Endodermal cell (in vitro differentiated cells): ENCODE measurements at regions not wholly inside any gene's neighbourhood (a gene's known extent, or its start where the extent isn't known, plus 50 kb on each side); places are given as distances from the start of the nearest gene placed in this dataset.

Experiments used
- DNase-seq: peaks from one replicate; pipeline ENCODE4 v3.0.0-alpha.2; 2017
- H3K27ac ChIP-seq: 2 replicates; pipeline ENCODE4 v1.5.1; 2013; ENCODE audit warnings: mild to moderate bottlenecking, low read depth, low read length, moderate library complexity
- H3K27me3 ChIP-seq: 2 replicates; pipeline ENCODE4 v1.6.1; 2013; ENCODE audit warnings: mild to moderate bottlenecking, low read length, moderate library complexity; ENCODE audit not compliant: insufficient read depth, control insufficient read depth, poor library complexity, severe bottlenecking
- H3K36me3 ChIP-seq: 2 replicates; pipeline ENCODE4 v1.7.0; 2013; ENCODE audit warnings: mild to moderate bottlenecking, low read length, moderate library complexity; ENCODE audit not compliant: control insufficient read depth, insufficient read depth
- H3K4me1 ChIP-seq: one replicate; pipeline ENCODE4 v1.7.0; 2013; ENCODE audit warnings: low read length; ENCODE audit not compliant: control insufficient read depth, insufficient read depth
- H3K4me3 ChIP-seq: 2 replicates; pipeline ENCODE4 v1.5.1; 2013; ENCODE audit warnings: mild to moderate bottlenecking, low read length, moderate library complexity
- H3K9ac ChIP-seq: 2 replicates; pipeline ENCODE4 v1.6.1; 2013; ENCODE audit warnings: mild to moderate bottlenecking, low read length, moderate library complexity; ENCODE audit not compliant: poor library complexity, severe bottlenecking; ENCODE audit errors: extremely low read depth
- H3K9me3 ChIP-seq: 2 replicates; pipeline ENCODE4 v1.6.1; 2013; ENCODE audit warnings: mild to moderate bottlenecking, low read length, moderate library complexity; ENCODE audit not compliant: control insufficient read depth
- H3K27ac Mint-ChIP-seq: 2 replicates; pipeline ENCODE4 v1.8.0; 2020; ENCODE audit warnings: mixed read lengths
- H3K27me3 Mint-ChIP-seq: 2 replicates; pipeline ENCODE4 v1.8.0; 2021; ENCODE audit warnings: mild to moderate bottlenecking, mixed read lengths; ENCODE audit not compliant: insufficient read depth
- H3K36me3 Mint-ChIP-seq: 2 replicates; pipeline ENCODE4 v1.8.0; 2020; ENCODE audit warnings: low read depth, mixed read lengths
- H3K4me1 Mint-ChIP-seq: 2 replicates; pipeline ENCODE4 v1.8.0; 2020; ENCODE audit warnings: mixed read lengths
- H3K4me3 Mint-ChIP-seq: 2 replicates; pipeline ENCODE4 v1.8.0; 2020; ENCODE audit warnings: mild to moderate bottlenecking, moderate library complexity, mixed read lengths
- H3K9me3 Mint-ChIP-seq: 2 replicates; pipeline ENCODE4 v1.8.0; 2020; ENCODE audit warnings: mild to moderate bottlenecking, mixed read lengths
- WGBS, 2 experiments: methylation state at CpG; one replicate each; pipeline versions ENCODE4 v1.1.5 to v1.1.7; 2013; ENCODE audit warnings: missing lambda C conversion rate in 2 of 2, mixed read lengths in 1 of 2; ENCODE audit not compliant: insufficient coverage in 1 of 2, insufficient read length in 1 of 2; 5-methylcytosine and 5-hydroxymethylcytosine counted together
- TF ChIP-seq, protein P1 (sequence below): fragments of 200-600 bp; sonication (generic); conservative IDR thresholded peaks from 2 replicates; pipeline ENCODE4 v1.5.0; 2021; ENCODE audit warnings: antibody characterized with exemption, mild to moderate bottlenecking

DNA sequence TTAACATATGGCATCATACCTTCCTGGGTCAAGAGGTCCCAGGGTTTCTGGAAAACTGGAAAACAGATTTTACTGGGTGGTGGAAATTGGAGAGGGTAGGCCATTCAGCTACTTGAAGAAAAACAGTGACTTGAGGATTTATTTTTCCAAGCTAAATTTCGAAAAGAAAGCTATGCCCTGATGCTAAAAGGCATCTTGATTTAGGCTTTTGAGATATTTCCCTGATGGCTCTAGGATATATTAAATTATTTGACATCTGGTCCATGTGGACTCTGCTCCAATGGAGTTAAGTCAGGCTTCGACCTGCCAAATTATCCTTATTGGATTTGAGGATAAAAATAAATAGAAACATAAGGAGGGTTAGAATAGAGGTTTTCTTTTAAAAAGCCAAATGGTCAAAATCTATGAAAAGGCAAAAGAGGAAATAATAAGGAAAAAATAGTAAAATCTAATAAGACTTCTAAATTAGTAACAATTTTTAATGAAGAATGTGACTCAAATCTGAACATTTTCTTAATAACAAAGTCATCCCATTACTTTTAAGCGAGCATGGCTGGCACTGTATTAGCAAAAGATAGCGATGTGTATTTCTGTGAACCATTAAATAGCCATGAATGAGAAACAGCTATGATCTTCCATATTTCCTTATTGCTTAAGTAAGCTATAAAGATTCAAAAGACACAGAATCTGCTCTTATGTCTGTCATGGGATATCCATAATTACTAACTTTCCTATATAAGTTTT, 190.0 kb upstream of the MIR17HG start:
- Mint-ChIP-seq H3K4me1 (peaks cover 7% of the 10 kb centered on the region), H3K9me3 (no peaks in the 10 kb centered on the region), H3K27ac (no peak overlapping the region), H3K36me3 (no peaks in the 10 kb centered on the region), H3K4me3 (no peak overlapping the region), H3K27me3 (no peaks in the 10 kb centered on the region)
- Histone ChIP-seq H3K4me3 (no peak overlapping the region), H3K27me3 (no peaks in the 10 kb centered on the region), H3K27ac (no peak overlapping the region), H3K9me3 (no peaks in the 10 kb centered on the region), H3K4me1 (no peaks in the 10 kb centered on the region), H3K36me3 (no peaks in the 10 kb centered on the region), H3K9ac (no peak overlapping the region)
- DNase-seq: no peak
- 94 to 95% methylated on average over 2 to 4 of the region's 4 CpGs for WGBS, 2 experiments
- TF ChIP-seq, protein P1, sequence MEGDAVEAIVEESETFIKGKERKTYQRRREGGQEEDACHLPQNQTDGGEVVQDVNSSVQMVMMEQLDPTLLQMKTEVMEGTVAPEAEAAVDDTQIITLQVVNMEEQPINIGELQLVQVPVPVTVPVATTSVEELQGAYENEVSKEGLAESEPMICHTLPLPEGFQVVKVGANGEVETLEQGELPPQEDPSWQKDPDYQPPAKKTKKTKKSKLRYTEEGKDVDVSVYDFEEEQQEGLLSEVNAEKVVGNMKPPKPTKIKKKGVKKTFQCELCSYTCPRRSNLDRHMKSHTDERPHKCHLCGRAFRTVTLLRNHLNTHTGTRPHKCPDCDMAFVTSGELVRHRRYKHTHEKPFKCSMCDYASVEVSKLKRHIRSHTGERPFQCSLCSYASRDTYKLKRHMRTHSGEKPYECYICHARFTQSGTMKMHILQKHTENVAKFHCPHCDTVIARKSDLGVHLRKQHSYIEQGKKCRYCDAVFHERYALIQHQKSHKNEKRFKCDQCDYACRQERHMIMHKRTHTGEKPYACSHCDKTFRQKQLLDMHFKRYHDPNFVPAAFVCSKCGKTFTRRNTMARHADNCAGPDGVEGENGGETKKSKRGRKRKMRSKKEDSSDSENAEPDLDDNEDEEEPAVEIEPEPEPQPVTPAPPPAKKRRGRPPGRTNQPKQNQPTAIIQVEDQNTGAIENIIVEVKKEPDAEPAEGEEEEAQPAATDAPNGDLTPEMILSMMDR: no peak

DNA sequence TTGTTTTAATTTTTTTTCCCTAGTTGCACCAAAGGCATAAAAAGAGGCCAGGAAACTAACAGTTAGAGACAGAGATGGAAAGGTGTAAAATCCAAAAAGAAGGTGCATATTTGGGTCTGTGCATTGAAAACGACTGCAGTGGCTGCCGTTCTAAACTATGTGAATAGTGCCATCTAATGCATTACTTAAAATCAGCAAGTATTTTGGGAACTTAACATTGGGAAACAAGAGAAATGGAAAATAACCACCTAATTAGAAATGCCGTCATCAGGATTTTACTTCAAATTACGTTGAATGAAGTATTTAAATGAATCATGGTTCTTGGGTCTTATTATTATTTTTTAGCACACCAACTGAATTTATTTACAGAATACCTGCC, 189.5 kb upstream of the MIR17HG start:
- Mint-ChIP-seq H3K36me3 (no peaks in the 10 kb centered on the region), H3K4me1 (peaks cover 7% of the 10 kb centered on the region), H3K4me3 (no peak overlapping the region), H3K9me3 (no peaks in the 10 kb centered on the region), H3K27me3 (no peaks in the 10 kb centered on the region), H3K27ac (no peak overlapping the region)
- H3K27me3 ChIP-seq: no peaks in the 10 kb centered on the region
- TF ChIP-seq, protein P1: peak; percentile 27
- no peaks in the 10 kb centered on the region for H3K4me1 ChIP-seq
- WGBS, 2 experiments: 56 to 72% methylated on average over 2 to 3 of the region's 4 CpGs
- no peaks in the 10 kb centered on the region for H3K36me3 ChIP-seq
- no peak overlapping the region for H3K4me3 ChIP-seq
- H3K27ac ChIP-seq: no peak overlapping the region
- H3K9ac ChIP-seq: no peak overlapping the region
- H3K9me3 ChIP-seq: no peaks in the 10 kb centered on the region
- no peak for DNase-seq

DNA sequence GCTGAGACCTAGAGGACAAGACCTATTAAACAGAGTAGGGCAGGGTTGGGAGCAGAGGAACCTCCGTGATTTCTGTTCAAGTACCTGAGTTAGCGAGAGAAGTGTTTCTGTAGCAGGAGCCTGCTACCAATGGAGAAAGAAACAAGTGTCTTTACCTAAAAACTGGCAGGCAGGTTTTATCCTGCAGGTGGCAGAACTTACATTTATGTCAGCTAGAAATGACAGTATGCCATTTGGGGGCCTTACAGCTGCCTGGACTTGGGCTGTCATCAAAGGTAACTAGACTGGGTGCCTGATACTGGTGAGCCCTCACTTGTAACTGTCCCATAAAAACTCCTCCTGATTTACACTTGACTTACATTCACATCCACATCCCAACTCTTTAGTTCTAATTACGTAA, 185.3 kb upstream of the MIR17HG start:
- Histone ChIP-seq H3K9ac (no peak overlapping the region), H3K27me3 (no peaks in the 10 kb centered on the region), H3K9me3 (no peaks in the 10 kb centered on the region), H3K4me1 (no peaks in the 10 kb centered on the region), H3K4me3 (no peak overlapping the region), H3K27ac (no peak overlapping the region), H3K36me3 (no peaks in the 10 kb centered on the region)
- no peaks in the 10 kb centered on the region for H3K36me3 Mint-ChIP-seq
- H3K4me3 Mint-ChIP-seq: no peak overlapping the region
- TF ChIP-seq, protein P1: peak; percentile 80
- H3K27me3 Mint-ChIP-seq: peaks cover 3% of the 10 kb centered on the region
- H3K9me3 Mint-ChIP-seq: no peaks in the 10 kb centered on the region
- H3K27ac Mint-ChIP-seq: no peak overlapping the region
- DNase-seq: peak; percentile 67
- H3K4me1 Mint-ChIP-seq: peaks cover 6% of the 10 kb centered on the region
- WGBS, 2 experiments: 75 to 79% methylated on average over 2 of the region's 3 CpGs
